HFFc6 (cell line): ENCODE measurements at regions not wholly inside any gene's neighbourhood (a gene's known extent, or its start where the extent isn't known, plus 50 kb on each side); places are given as distances from the start of the nearest gene placed in this dataset.

Experiments
- DNase-seq: peaks from one replicate; pipeline ENCODE4 v3.0.0-alpha.2; 2018
- H3K27ac Mint-ChIP-seq: 2 replicates; pipeline ENCODE4 v1.8.0; 2020; ENCODE audit warnings: mild to moderate bottlenecking, mixed read lengths
- H3K27me3 Mint-ChIP-seq: 2 replicates; pipeline ENCODE4 v1.8.0; 2021; ENCODE audit warnings: mild to moderate bottlenecking, moderate library complexity, mixed read lengths; ENCODE audit not compliant: insufficient read depth
- H3K36me3 Mint-ChIP-seq: 2 replicates; pipeline ENCODE4 v1.8.0; 2021; ENCODE audit warnings: low read depth, mixed read lengths
- H3K4me1 Mint-ChIP-seq: 2 replicates; pipeline ENCODE4 v1.8.0; 2020; ENCODE audit warnings: low read depth, mixed read lengths
- H3K4me3 Mint-ChIP-seq: 2 replicates; pipeline ENCODE4 v1.8.0; 2020; ENCODE audit warnings: mild to moderate bottlenecking, moderate library complexity, mixed read lengths
- H3K9me3 Mint-ChIP-seq: 2 replicates; pipeline ENCODE4 v1.8.0; 2020; ENCODE audit warnings: mild to moderate bottlenecking, mixed read lengths
- CTCF ChIP-seq: fragments of 200-600 bp; sonication (generic); IDR thresholded peaks from 2 replicates; pipeline ENCODE4 v1.5.0; 2021; ENCODE audit warnings: antibody characterized with exemption, mild to moderate bottlenecking

- H3K9me3 Mint-ChIP-seq: no peaks in the 10 kb centered on the region
- no peak for TF ChIP-seq CTCF
These were observed 353.9 kb downstream of the ATP23 start for GRCh38 chr12:58295268-58295667.

GRCh38 chr12:58296863-58297262 is 355.5 kb downstream of the ATP23 start:
- Mint-ChIP-seq H3K27ac (no peak overlapping the region), H3K4me1 (peaks cover 9% of the 10 kb centered on the region), H3K4me3 (no peak overlapping the region), H3K9me3 (no peaks in the 10 kb centered on the region), H3K36me3 (no peaks in the 10 kb centered on the region), H3K27me3 (peaks cover 1% of the 10 kb centered on the region; the same call in 1 of the 2 replicates)
- no peak for TF ChIP-seq CTCF
- no peak for DNase-seq

More at GRCh38 chr12:58295268-58295667, 353.9 kb downstream of the ATP23 start:
- Mint-ChIP-seq H3K4me3 (no peak overlapping the region), H3K36me3 (no peaks in the 10 kb centered on the region), H3K27ac (no peak overlapping the region), H3K27me3 (no peaks in the 10 kb centered on the region), H3K4me1 (peaks cover 5% of the 10 kb centered on the region)
- DNase-seq: no peak

GRCh38 chr12:58298803-58299202 is 357.4 kb downstream of the ATP23 start:
- Mint-ChIP-seq H3K27ac (no peak overlapping the region), H3K36me3 (no peaks in the 10 kb centered on the region), H3K4me1 (peaks cover 9% of the 10 kb centered on the region), H3K27me3 (peaks cover 1% of the 10 kb centered on the region; the same call in 1 of the 2 replicates), H3K4me3 (no peak overlapping the region), H3K9me3 (no peaks in the 10 kb centered on the region)
- no peak for DNase-seq
- TF ChIP-seq CTCF: no peak

- Mint-ChIP-seq H3K27me3 (peaks cover 1% of the 10 kb centered on the region; the same call in 1 of the 2 replicates), H3K4me3 (no peak overlapping the region), H3K36me3 (no peaks in the 10 kb centered on the region), H3K27ac (no peak overlapping the region), H3K4me1 (peaks cover 9% of the 10 kb centered on the region), H3K9me3 (no peaks in the 10 kb centered on the region)
- no peak for DNase-seq
- no peak for TF ChIP-seq CTCF
These were observed 358.0 kb downstream of the ATP23 start for GRCh38 chr12:58299371-58299770.

- Mint-ChIP-seq H3K36me3 (no peaks in the 10 kb centered on the region; the same call in 1 of the 2 replicates), H3K27ac (no peak overlapping the region), H3K9me3 (no peaks in the 10 kb centered on the region), H3K4me1 (peaks cover 12% of the 10 kb centered on the region), H3K27me3 (peaks cover 1% of the 10 kb centered on the region; the same call in 1 of the 2 replicates), H3K4me3 (no peak overlapping the region)
- no peak for DNase-seq
- no peak for TF ChIP-seq CTCF
These were observed 359.8 kb downstream of the ATP23 start for GRCh38 chr12:58301038-58301729.
